ENCODE measurements at regions not wholly inside any gene's neighbourhood (a gene's known extent, or its start where the extent isn't known, plus 50 kb on each side); places are given as distances from the start of the nearest gene placed in this dataset.

- no peak overlapping the region for H3K4me3 ChIP-seq (ENCODE audit: low read length)
- H3K27me3 ChIP-seq (ENCODE audit: control insufficient read depth, low read length) = no peaks in the 10 kb centered on the region
- TF ChIP-seq EZH2phosphoT487 (IDR thresholded peaks at IDR 0.05; ENCODE audit: borderline replicate concordance, low read length) (no peak), CTCF (IDR thresholded peaks at IDR 0.05; ENCODE audit: low read depth, low read length, poor library complexity, severe bottlenecking) (no peak)
- no peaks in the 10 kb centered on the region for H3K4me1 ChIP-seq (ENCODE audit: control insufficient read depth, low read length)
- no peaks in the 10 kb centered on the region for H3K79me2 ChIP-seq (ENCODE audit: control insufficient read depth, low read length)
- no peaks in the 10 kb centered on the region for H3K36me3 ChIP-seq (ENCODE audit: control insufficient read depth, low read length)
- H4K20me1 ChIP-seq (ENCODE audit: control insufficient read depth, insufficient read depth, low read depth, low read length) = no peaks in the 10 kb centered on the region
- H3F3A ChIP-seq (ENCODE audit: control insufficient read depth, insufficient read depth) = no peaks in the 10 kb centered on the region
- no peaks in the 10 kb centered on the region for H3K9me3 ChIP-seq (ENCODE audit: control insufficient read depth, insufficient read depth, low read length)
- no peak overlapping the region for H3K4me2 ChIP-seq (ENCODE audit: low read length)
- H3K27ac ChIP-seq (ENCODE audit: low read depth, low read length) = no peak overlapping the region
- no peaks in the 10 kb centered on the region for H3K9me2 ChIP-seq (replicated peaks; ENCODE audit: control insufficient read depth, low read length)
Observed at GRCh38 chr13:74485757-74486156, 351.6 kb upstream of the KLF12 start.

GRCh38 chr13:74479124-74479523 lies 344.9 kb upstream of the KLF12 start:
- no peaks in the 10 kb centered on the region for H3K9me3 ChIP-seq (ENCODE audit: control insufficient read depth, insufficient read depth, low read length)
- H3K27me3 ChIP-seq (ENCODE audit: control insufficient read depth, low read length) = no peaks in the 10 kb centered on the region
- H3K9me2 ChIP-seq (replicated peaks; ENCODE audit: control insufficient read depth, low read length) = no peaks in the 10 kb centered on the region
- H3K4me2 ChIP-seq (ENCODE audit: low read length) = no peak overlapping the region
- H3K4me1 ChIP-seq (ENCODE audit: control insufficient read depth, low read length) = no peaks in the 10 kb centered on the region
- no peaks in the 10 kb centered on the region for H3K79me2 ChIP-seq (ENCODE audit: control insufficient read depth, low read length)
- H4K20me1 ChIP-seq (ENCODE audit: control insufficient read depth, insufficient read depth, low read depth, low read length) = no peaks in the 10 kb centered on the region
- TF ChIP-seq CTCF (IDR thresholded peaks at IDR 0.05; ENCODE audit: low read depth, low read length, poor library complexity, severe bottlenecking) = no peak
- no peak for TF ChIP-seq EZH2phosphoT487 (IDR thresholded peaks at IDR 0.05; ENCODE audit: borderline replicate concordance, low read length)
- no peak overlapping the region for H3K4me3 ChIP-seq (ENCODE audit: low read length)
- no peaks in the 10 kb centered on the region for H3K36me3 ChIP-seq (ENCODE audit: control insufficient read depth, low read length)
- no peak overlapping the region for H3K27ac ChIP-seq (ENCODE audit: low read depth, low read length)
- no peaks in the 10 kb centered on the region for H3F3A ChIP-seq (ENCODE audit: control insufficient read depth, insufficient read depth)

- H4K20me1 ChIP-seq (ENCODE audit: control insufficient read depth, insufficient read depth, low read depth, low read length) = no peaks in the 10 kb centered on the region
- no peaks in the 10 kb centered on the region for H3K36me3 ChIP-seq (ENCODE audit: control insufficient read depth, low read length)
- TF ChIP-seq EZH2phosphoT487 (IDR thresholded peaks at IDR 0.05; ENCODE audit: borderline replicate concordance, low read length) = no peak
- no peak for TF ChIP-seq CTCF (IDR thresholded peaks at IDR 0.05; ENCODE audit: low read depth, low read length, poor library complexity, severe bottlenecking)
- H3K79me2 ChIP-seq (ENCODE audit: control insufficient read depth, low read length) = no peaks in the 10 kb centered on the region
- H3K4me1 ChIP-seq (ENCODE audit: control insufficient read depth, low read length) = no peaks in the 10 kb centered on the region
- H3K27ac ChIP-seq (ENCODE audit: low read depth, low read length) = no peak overlapping the region
- no peaks in the 10 kb centered on the region for H3K9me2 ChIP-seq (replicated peaks; ENCODE audit: control insufficient read depth, low read length)
- no peak overlapping the region for H3K4me2 ChIP-seq (ENCODE audit: low read length)
- no peak overlapping the region for H3K4me3 ChIP-seq (ENCODE audit: low read length)
- no peaks in the 10 kb centered on the region for H3F3A ChIP-seq (ENCODE audit: control insufficient read depth, insufficient read depth)
- H3K27me3 ChIP-seq (ENCODE audit: control insufficient read depth, low read length) = no peaks in the 10 kb centered on the region
- H3K9me3 ChIP-seq (ENCODE audit: control insufficient read depth, insufficient read depth, low read length) = no peaks in the 10 kb centered on the region
Observed at GRCh38 chr13:74476788-74477187, 342.6 kb upstream of the KLF12 start.

GRCh38 chr13:74476365-74476764 lies 342.2 kb upstream of the KLF12 start:
- Histone ChIP-seq H3K9me2 (replicated peaks; ENCODE audit: control insufficient read depth, low read length) (no peaks in the 10 kb centered on the region), H3K27ac (ENCODE audit: low read depth, low read length) (no peak overlapping the region), H4K20me1 (ENCODE audit: control insufficient read depth, insufficient read depth, low read depth, low read length) (no peaks in the 10 kb centered on the region), H3K4me3 (ENCODE audit: low read length) (no peak overlapping the region), H3K4me1 (ENCODE audit: control insufficient read depth, low read length) (no peaks in the 10 kb centered on the region), H3K79me2 (ENCODE audit: control insufficient read depth, low read length) (no peaks in the 10 kb centered on the region), H3K4me2 (ENCODE audit: low read length) (no peak overlapping the region), H3K27me3 (ENCODE audit: control insufficient read depth, low read length) (no peaks in the 10 kb centered on the region), H3K9me3 (ENCODE audit: control insufficient read depth, insufficient read depth, low read length) (no peaks in the 10 kb centered on the region), H3K36me3 (ENCODE audit: control insufficient read depth, low read length) (no peaks in the 10 kb centered on the region), H3F3A (ENCODE audit: control insufficient read depth, insufficient read depth) (no peaks in the 10 kb centered on the region)
- no peak for TF ChIP-seq CTCF (IDR thresholded peaks at IDR 0.05; ENCODE audit: low read depth, low read length, poor library complexity, severe bottlenecking)
- no peak for TF ChIP-seq EZH2phosphoT487 (IDR thresholded peaks at IDR 0.05; ENCODE audit: borderline replicate concordance, low read length)
